ENCODE measurements at regions not wholly inside any gene's neighbourhood (a gene's known extent, or its start where the extent isn't known, plus 50 kb on each side); places are given as distances from the start of the nearest gene placed in this dataset.

- DNase-seq: no peak
These were observed 610.5 kb upstream of the ITGA1 start for GRCh38 chr5:52177193-52177592.

GRCh38 chr5:52181403-52181802 lies 606.3 kb upstream of the ITGA1 start:
- DNase-seq: no peak

GRCh38 chr5:52190737-52191136 lies 597.0 kb upstream of the ITGA1 start:
- no peak for DNase-seq

GRCh38 chr5:52199833-52200232 lies 587.9 kb upstream of the ITGA1 start:
- DNase-seq: no peak

- no peak for DNase-seq
These were observed 585.5 kb upstream of the ITGA1 start for GRCh38 chr5:52202256-52202655.

GRCh38 chr5:52204310-52204709 lies 583.4 kb upstream of the ITGA1 start:
- DNase-seq: no peak

Data from NCI-H510A (cell line).